ENCODE measurements at regions not wholly inside any gene's neighbourhood (a gene's known extent, or its start where the extent isn't known, plus 50 kb on each side); places are given as distances from the start of the nearest gene placed in this dataset.

- Histone ChIP-seq H3K9me3 (replicated peaks in 1 of 2; ENCODE audit: control insufficient read depth in 1 of 2, insufficient read depth in 1 of 2, low read length in 2 of 2) (peaks cover 15 to 18% of the 10 kb centered on the region in 2 donors), H3K36me3 (replicated peaks in 1 of 2; ENCODE audit: control insufficient read depth in 1 of 2, insufficient read depth in 2 of 2, low read length in 2 of 2) (no peaks in the 10 kb centered on the region), H3K9ac (ENCODE audit: insufficient read depth, low read length, poor library complexity, severe bottlenecking) (no peak overlapping the region), H3K4me2 (replicated peaks; ENCODE audit: extremely low read depth, low read length, poor library complexity, severe bottlenecking) (no peak overlapping the region), H3K4me1 (ENCODE audit: control insufficient read depth in 1 of 2, insufficient read depth in 2 of 2, low read length in 2 of 2) (no peaks in the 10 kb centered on the region), H2AFZ (ENCODE audit: insufficient read depth, low read depth, low read length, poor library complexity, severe bottlenecking) (no peak overlapping the region), H4K20me1 (ENCODE audit: insufficient read depth, low read length) (no peaks in the 10 kb centered on the region), H3K27me3 (ENCODE audit: control insufficient read depth in 2 of 2, insufficient read depth in 2 of 2, low read length in 2 of 2) (no peaks in the 10 kb centered on the region), H3K4me3 (replicated peaks in 1 of 3; ENCODE audit: low read depth in 2 of 3, low read length in 3 of 3) (no peak overlapping the region), H3K27ac (ENCODE audit: low read depth in 1 of 2, low read length in 2 of 2) (no peak overlapping the region), H3K79me2 (ENCODE audit: insufficient read depth, low read length) (no peaks in the 10 kb centered on the region)
- no peak overlapping the region for H3K4me3 Mint-ChIP-seq
- H3K36me3 Mint-ChIP-seq: no peaks in the 10 kb centered on the region
- H3K9me3 Mint-ChIP-seq: peaks cover 4 to 22% (median 7%) of the 10 kb centered on the region in 7 donors
- no peak overlapping the region for H3K27ac Mint-ChIP-seq
- WGBS (ENCODE audit: insufficient coverage): 96% methylated on average over 3 of the region's 3 CpGs
- no peaks in the 10 kb centered on the region for H3K27me3 Mint-ChIP-seq (ENCODE audit: low read depth in 3 of 3)
- H3K4me1 Mint-ChIP-seq: no peaks in the 10 kb centered on the region
- intact Hi-C loops (cut with micrococcal nuclease): no loop called here
- no peak for TF ChIP-seq CTCF (IDR thresholded peaks at IDR 0.05)
- no peak for DNase-seq
Observed at GRCh38 chr1:95631695-95632094, 397.7 kb downstream of the RWDD3 start.

- Mint-ChIP-seq H3K27ac (no peak overlapping the region), H3K4me1 (no peaks in the 10 kb centered on the region), H3K27me3 (ENCODE audit: low read depth in 3 of 3) (peaks cover 0 to 2% (median 0%) of the 10 kb centered on the region in 3 donors), H3K9me3 (peaks cover 2 to 17% (median 8%) of the 10 kb centered on the region in 7 donors), H3K4me3 (no peak overlapping the region), H3K36me3 (no peaks in the 10 kb centered on the region)
- Histone ChIP-seq H3K9me3 (replicated peaks in 1 of 2; ENCODE audit: control insufficient read depth in 1 of 2, insufficient read depth in 1 of 2, low read length in 2 of 2) (peaks cover 7 to 10% of the 10 kb centered on the region in 2 donors), H3K4me3 (replicated peaks in 1 of 3; ENCODE audit: low read depth in 2 of 3, low read length in 3 of 3) (no peak overlapping the region), H2AFZ (ENCODE audit: insufficient read depth, low read depth, low read length, poor library complexity, severe bottlenecking) (no peak overlapping the region), H3K27me3 (ENCODE audit: control insufficient read depth in 2 of 2, insufficient read depth in 2 of 2, low read length in 2 of 2) (no peaks in the 10 kb centered on the region), H3K36me3 (replicated peaks in 1 of 2; ENCODE audit: control insufficient read depth in 1 of 2, insufficient read depth in 2 of 2, low read length in 2 of 2) (no peaks in the 10 kb centered on the region), H3K4me1 (ENCODE audit: control insufficient read depth in 1 of 2, insufficient read depth in 2 of 2, low read length in 2 of 2) (no peaks in the 10 kb centered on the region), H3K9ac (ENCODE audit: insufficient read depth, low read length, poor library complexity, severe bottlenecking) (no peak overlapping the region), H3K27ac (ENCODE audit: low read depth in 1 of 2, low read length in 2 of 2) (no peak overlapping the region), H3K79me2 (ENCODE audit: insufficient read depth, low read length) (no peaks in the 10 kb centered on the region), H4K20me1 (ENCODE audit: insufficient read depth, low read length) (no peaks in the 10 kb centered on the region), H3K4me2 (replicated peaks; ENCODE audit: extremely low read depth, low read length, poor library complexity, severe bottlenecking) (no peak overlapping the region)
- no CpG with 5 or more reads among the region's 3 CpGs for WGBS (ENCODE audit: insufficient coverage)
- DNase-seq: no peak
- TF ChIP-seq CTCF (IDR thresholded peaks at IDR 0.05): no peak
- intact Hi-C loops (cut with micrococcal nuclease): no loop called here
Observed at GRCh38 chr1:95635811-95636210, 401.8 kb downstream of the RWDD3 start.

All from CD14-positive monocyte (primary cell).